ENCODE measurements at regions not wholly inside any gene's neighbourhood (a gene's known extent, or its start where the extent isn't known, plus 50 kb on each side); places are given as distances from the start of the nearest gene placed in this dataset.

DNA sequence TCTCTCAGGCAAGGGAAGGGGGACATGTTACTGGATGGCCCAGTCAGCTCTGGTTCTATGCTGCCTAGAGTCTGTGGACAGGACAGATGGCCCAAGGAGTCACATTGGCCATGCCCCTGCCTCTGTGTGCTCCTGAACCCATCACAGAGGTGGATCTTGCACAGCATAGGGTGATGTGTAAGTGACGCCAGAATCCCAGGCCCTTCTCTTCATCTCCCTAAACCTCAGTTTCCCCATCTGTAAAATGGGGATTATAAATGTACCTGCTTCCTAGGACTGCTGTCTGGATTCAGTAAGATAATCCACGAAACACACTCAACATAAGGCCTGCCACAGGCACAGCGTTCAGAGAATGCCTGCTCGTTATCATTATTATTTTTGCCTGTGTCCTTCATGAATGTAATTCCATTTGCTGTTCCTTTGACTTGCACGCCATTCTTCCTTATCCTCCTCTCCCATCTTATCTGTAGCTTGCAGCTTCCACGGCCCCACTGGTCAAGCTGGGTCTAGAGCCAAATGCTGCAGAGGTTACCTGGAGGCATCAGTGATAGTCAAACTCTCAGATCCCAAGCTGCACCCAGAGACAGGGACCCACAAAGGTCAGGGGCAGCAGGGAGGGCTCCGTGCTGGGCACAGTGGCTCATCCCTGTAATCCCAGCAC is 207.0 kb downstream of the MN1 start:
- TF ChIP-seq EZH2 (IDR thresholded peaks at IDR 0.05; ENCODE audit: borderline replicate concordance, low read depth, low read length, poor library complexity, severe bottlenecking), result no peak
- TF ChIP-seq, protein P1, sequence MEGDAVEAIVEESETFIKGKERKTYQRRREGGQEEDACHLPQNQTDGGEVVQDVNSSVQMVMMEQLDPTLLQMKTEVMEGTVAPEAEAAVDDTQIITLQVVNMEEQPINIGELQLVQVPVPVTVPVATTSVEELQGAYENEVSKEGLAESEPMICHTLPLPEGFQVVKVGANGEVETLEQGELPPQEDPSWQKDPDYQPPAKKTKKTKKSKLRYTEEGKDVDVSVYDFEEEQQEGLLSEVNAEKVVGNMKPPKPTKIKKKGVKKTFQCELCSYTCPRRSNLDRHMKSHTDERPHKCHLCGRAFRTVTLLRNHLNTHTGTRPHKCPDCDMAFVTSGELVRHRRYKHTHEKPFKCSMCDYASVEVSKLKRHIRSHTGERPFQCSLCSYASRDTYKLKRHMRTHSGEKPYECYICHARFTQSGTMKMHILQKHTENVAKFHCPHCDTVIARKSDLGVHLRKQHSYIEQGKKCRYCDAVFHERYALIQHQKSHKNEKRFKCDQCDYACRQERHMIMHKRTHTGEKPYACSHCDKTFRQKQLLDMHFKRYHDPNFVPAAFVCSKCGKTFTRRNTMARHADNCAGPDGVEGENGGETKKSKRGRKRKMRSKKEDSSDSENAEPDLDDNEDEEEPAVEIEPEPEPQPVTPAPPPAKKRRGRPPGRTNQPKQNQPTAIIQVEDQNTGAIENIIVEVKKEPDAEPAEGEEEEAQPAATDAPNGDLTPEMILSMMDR (conservative IDR thresholded peaks at IDR 0.05; ENCODE audit: low read depth, low read length), result no peak

All from A673 (cell line).